CMK (cell line): ENCODE measurements at regions not wholly inside any gene's neighbourhood (a gene's known extent, or its start where the extent isn't known, plus 50 kb on each side); places are given as distances from the start of the nearest gene placed in this dataset.
"Not testable (repeated sequence)": the region's sequence is repeated elsewhere in the genome, so short reads cannot be mapped to it uniquely, and the experiment has no call there.

ENCODE experiments used
- DNase-seq: peaks from one replicate; pipeline ENCODE4 v3.0.0-alpha.2; 2010; ENCODE audit warnings: low read depth

DNA sequence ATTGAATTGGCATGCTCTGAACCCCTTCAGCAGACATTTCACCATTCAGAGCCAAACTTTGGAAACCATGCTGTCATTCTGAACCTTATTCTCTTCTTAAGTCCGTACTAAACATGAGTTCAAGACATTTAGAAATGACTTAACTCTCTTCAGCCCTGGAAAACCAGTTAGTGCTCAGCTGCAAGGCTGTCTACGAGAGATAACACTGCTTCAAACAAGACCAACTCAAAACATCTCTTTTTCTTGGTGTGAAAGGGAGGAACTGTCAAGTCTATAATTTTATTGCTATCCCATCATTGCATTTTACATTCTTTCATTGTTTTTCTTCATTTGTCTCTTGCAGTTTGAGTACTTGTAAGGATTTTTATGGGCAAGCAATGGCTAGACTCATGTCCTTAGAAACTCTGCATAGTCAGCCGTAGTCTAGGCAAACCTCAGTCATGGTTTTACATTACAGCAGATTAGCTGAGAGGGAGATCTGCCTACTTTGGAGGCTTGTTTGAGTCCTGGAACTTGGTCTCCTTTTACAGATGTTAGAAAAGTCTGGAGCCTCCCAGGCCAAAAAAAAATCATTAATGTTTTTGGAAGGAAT, 120.6 kb upstream of the JADE1 start:
- no peak for DNase-seq

DNA sequence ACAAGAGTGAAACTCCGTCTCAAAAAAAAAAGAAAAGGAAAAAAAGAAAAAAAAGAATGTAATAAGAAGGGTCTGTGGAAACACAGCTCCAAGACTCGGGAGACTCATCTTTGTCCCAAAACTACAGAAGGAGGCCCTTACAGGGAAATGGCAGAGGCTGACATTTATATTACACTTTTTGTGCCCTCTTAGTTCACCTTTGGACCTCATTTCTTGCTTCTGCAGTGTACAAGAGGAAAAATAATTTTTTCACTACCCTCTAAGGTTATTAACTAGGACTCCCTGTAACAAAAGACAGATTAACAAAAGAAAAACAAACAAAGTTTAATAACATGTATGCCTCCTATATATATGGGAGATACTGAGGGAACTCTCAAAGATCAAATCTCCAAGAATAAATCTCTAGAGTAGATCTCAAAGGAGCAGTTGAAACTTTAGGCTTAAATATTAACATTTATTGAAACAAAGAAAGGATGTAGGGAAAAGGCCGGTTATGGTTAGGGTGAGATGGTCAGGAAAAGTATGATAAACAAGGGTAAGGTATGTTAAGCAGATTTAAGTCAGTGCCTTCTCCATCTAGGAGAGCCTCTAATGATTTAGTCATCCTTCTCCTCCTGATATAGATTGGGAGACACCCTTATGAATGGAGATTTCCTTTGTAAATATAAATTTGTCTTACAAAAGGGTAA, 121.3 kb upstream of the JADE1 start:
- DNase-seq: no peak

DNA sequence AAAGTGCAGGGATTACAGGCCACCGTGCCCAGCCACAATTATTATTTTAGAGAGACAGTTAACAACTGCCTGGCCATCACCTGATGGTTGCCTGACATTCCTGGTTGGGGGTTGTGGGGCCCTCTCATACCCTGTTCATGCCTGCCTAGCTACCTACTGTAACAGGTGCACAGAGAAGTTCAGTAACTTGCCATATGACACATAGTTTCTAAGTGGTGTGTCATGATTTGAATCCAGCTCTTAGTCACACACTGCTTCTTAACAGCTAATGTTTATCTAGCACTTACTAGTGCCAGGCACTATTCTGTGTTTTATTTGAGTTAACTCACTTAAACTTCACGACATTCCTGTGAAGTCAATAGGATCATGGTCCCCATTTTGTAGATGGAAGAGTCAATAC, 122.7 kb upstream of the JADE1 start:
- DNase-seq: no peak

DNA sequence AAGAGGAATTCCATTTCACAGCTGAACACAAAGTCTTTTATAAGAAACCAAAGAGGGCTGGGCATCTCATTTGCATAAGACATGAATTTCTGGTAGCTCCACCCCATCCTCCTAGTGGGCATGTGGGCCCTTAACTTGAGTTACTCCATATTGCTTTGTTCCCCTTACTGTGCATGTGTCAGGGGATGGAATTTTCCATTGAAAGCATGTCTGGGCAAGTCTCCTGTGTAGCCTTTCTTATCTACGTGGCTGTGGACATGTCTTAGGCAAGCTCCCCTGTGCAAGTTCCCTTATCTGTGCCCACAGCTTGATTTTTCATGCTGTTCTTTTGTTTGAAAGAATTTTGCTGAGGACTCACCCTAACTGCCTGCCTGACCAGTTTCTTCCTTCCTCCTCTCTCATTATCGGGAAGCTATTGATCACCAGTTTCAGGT, 123.5 kb upstream of the JADE1 start:
- peak; percentile 70 for DNase-seq

DNA sequence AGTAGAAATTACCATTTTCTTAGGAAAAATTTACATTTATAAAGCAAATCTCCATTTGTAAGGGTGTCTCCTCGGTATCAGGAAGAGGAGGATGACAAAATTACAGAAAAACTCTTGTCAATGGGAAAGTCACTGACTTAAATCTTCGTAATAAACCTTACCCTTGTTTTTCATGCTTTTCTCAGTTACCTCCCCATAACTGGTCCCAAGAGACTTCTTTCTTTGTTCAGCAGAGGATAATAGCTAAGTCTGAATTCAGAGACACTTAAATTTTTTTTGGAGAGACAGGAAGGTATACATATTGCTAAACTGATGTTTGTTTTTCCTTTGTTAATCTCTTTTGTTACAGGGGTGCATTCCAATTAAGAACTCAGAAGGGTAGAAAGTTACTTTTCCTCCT, 125.5 kb upstream of the JADE1 start:
- no peak for DNase-seq

DNA sequence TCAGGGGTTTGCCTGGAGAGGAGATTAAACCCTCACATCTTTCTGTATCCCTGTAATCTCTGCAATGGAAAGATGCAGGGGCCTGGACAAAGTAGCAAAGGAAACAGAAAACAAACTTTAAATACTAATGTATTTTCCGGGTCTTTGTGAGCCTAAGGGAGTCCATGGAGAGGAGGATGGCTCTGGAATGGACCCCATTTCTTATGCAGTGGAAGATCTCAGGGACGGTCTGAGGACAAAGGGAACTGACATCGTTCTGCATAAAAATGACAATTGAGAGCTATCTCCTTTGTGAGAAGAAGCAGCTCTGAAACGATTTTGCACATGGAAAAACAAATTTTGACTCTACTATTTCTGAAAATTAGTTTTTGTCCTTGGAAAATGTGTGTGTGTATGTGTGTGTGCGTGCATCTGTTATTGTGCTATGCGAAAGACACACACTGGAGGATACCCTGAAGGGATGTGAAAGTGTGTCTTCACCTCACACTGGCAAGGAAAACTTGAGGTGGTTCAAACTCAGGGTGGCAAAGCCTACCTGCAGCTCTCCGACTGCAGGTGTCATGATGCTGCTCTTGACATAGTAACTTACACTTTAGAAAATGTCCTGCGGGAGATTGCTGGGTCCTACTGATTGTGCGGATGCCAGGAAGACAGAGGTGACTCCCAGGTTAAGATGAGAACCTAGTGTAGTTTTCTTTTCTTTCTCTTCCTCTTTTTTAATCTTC, 126.4 kb upstream of the JADE1 start:
- no peak for DNase-seq

DNA sequence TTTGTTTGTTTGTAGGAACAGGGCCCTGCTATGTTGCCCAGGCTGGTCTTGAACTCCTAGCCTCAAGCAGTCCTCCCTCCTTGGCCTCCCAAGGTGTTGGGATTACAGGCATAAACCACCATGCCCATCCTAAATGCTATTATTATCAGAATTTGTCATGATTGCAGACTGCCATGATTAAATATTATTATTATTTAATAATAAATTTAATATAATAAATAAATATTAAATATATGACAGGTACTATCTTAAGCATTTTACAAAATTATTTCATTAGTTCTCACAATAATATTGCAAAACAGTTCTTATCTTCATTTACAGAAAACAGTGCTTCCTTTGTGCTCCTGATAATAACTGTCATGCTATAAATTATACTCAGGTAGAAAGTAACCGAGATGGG, 133.4 kb upstream of the JADE1 start:
- no peak for DNase-seq

DNA sequence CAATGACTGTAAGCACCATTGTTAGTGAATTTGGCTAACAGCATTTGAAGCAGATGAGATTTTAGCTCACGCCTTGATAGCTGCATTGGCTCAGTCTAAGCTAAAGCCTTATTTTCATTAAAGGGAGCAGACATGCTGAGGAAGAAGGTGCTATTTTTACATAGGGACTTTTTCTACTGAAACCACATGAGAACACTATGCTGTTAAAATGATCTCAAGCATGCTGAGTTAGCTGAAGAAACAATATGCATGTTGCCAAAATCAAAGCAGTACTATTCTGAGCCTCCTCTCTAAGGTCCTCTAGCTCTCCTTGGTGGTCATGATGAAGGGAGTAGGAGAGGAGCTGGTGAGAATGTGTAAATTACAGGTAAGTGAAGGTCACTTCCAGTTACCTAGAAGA, 134.4 kb upstream of the JADE1 start:
- DNase-seq: no peak

DNA sequence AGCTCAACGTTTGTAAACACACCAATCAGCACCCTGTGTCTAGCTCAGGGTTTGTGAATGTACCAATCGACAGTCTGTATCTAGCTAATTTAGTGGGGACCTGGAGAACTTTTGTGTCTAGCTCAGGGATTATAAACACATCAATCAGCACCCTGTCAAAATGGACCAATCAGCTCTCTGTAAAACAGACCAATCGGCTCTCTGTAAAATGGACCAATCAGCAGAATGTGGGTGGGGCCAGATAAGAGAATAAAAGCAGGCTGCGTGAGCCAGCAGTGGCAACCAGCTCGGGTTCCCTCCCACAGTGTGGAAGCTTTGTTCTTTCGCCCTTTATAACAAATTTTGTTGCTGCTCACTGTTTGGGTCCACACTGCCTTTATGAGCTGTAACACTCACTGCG, 136.3 kb upstream of the JADE1 start:
- not testable (repeated sequence) for DNase-seq

DNA sequence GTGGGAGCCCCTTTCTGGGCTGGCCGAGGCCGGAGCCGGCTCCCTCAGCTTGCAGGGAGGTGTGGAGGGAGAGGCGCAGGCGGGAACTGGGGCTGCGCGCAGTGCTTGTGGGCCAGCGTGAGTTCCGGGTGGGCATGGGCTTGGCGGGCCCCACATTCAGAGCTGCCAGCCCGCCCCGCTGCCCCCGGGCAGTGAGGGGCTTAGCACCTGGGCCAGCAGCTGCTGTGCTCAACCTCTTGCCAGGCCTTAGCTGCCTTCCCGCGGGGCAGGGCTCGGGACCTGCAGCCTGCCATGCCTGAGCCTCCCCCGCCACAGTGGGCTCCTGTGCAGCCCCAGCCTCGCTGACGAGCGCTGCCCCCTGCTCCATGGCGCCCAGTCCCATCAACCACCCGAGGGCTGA, 136.9 kb upstream of the JADE1 start:
- not testable (repeated sequence) for DNase-seq

DNA sequence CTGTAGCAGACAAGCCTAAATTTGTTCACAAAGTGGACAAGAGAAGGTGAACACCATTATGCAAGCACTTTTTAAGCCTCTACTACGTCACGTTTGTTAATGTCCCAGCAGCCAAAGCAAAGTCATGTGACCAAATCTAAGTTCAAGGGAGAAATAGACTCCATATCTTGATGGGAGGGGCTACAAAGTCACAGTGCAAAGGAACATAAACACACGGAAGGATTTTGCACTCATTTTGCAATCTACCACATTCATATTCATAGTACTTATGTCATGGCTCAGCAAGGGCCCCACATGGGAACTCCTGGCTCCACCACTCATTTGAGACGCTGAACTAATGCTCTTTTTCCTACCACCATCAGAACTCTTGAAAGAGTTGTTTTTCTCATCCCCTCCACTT, 139.0 kb upstream of the JADE1 start:
- DNase-seq: no peak

DNA sequence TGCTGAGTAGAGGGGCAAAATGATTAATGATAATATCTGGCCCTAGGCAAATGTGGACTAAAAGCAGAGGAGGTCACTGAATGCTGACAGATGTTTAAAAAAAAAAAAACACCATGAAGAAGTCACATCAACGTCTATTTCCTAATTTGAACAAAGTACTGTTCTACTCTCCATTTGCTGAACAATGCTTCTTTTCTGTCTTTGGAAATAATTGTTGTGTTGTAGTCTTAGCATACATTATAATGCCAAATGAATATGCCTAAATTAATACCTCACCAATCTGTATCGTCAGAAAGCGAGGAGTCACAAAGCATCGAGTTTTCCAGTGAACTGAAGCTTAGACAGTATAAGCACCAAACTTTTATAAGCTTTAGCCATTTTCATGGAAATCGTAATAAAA, 140.9 kb upstream of the JADE1 start:
- DNase-seq: no peak

DNA sequence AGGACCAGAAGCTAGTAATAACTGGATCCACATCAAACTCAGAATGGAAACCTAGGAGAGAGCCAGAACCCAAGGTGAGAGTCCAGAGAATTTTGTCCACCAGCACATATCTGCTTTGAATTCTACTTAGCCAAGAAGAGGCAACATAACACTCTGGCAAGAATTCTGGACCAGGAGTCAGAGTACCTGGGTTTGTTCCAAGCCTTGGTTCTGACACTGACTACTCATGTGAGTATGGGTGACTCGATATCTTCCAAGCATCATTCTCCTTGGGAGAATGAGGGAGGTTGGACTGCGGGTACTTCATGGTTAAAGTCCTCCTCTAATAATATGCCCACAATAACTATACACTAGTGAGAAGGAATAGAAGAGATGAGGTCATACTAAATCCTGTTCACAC, 144.0 kb upstream of the JADE1 start:
- DNase-seq: no peak

DNA sequence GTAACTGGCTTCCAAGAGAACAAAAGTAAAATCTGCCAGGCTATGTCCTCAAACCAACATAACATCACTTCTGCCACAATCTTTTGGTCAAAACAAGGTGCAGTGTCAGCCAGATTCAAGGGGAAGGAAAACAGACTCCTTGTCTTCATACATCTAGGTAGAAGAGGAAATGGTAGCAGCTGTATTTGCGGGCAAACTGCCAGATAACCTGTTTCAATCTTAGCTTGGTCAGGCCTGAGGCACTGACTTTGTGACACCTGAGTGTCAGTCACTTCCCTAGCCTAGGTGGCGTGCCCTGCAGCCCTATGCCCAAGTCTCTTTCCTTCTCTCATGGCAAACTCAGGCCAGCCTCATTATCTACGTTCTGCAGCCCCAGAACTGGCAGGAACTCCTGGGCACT, 146.2 kb upstream of the JADE1 start:
- DNase-seq: no peak

DNA sequence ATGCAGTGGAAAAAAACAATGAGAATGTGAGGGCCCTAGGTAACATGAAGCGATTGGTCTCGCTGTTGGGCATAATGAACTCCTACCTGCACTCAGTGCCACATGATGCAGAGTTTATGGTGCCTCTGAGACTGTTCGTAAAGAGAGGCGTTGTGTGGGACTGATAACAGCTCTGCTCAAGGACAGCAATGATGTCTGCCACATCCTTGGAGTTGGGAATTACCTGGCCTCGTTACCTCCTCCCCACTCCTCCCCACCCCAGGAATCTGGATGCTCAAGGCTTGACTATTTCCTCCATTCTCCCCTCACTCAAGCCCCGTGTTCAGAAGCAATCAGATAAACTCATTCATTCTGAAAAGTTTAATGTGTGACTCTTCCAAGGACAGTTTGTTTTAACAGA, 148.0 kb upstream of the JADE1 start:
- DNase-seq: no peak

DNA sequence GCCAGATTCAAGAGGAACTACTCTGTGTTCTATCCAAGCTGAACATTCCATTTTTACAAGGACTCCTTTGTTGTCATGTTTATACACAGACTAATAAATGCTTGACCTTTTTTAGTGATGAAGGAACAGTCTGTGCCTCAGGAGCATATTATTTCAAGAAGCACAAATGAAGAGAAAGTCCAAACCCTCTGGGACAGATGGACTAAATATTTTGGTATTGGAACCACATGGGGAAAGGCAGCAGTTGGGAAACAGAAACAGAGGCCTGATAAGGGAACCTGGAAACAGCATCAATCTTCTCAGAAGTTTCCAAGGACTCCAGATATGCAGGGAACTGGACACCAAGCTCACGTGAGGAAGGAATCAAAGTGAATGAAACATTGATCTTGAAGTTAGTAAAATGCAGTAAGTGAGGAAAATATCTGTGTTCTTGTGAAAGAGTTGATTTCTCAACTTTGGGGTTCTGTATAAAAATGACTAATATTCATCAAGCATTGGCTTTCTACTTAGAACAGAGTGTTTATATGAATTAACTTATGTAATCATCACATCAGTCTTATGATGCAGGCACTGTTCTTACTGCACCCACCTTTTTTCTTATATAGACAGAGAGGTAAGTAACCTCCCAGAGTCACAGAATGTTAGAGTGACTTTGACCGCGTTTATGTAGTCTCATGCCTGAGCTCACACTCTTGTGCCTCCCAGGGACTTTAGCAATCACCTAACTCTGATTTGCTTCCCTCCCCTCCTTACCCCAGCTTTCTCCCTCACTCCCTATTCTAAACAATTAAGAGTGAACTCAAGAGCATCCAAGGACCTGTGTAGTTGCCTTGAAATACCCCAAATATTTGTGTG, 148.9 kb upstream of the JADE1 start:
- no peak for DNase-seq

DNA sequence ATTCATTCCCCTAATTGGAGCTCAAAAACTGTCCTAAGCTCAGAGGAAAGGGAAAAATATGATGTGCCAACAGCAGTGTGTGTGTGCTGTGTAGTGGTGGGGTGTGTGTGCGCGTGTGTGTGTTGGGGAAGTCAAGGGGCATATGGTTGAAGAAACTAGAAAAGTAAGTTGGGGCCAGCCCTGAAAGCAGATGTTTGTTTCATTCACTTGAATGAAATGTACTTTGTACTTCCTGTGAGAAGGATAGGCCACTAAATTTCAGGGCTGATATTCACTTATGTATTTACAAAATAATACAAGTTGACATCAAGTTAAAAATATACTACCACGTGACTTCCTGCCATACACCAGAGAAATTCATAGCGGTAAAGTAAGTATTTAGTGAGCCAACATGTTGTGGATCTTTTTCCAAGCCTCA, 151.3 kb upstream of the JADE1 start:
- no peak for DNase-seq

DNA sequence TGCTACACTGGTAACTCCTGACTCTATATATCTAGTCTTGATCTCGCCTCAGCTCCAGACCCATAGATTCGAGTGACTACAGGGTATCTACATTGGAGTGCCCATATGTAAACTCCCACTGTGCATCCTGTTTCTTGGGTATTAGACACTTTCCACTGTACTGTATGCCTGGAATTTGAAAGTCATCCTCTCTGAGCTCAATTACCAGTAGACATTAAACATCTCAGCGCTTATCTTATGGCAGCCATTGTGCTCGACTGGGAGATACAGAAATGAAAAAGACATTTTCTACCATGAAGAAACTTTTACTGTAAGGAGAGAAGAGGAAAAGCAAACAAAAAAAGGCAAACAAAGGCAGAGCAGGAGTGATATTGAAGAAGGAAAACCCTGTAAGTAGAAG, 151.9 kb upstream of the JADE1 start:
- DNase-seq: no peak

DNA sequence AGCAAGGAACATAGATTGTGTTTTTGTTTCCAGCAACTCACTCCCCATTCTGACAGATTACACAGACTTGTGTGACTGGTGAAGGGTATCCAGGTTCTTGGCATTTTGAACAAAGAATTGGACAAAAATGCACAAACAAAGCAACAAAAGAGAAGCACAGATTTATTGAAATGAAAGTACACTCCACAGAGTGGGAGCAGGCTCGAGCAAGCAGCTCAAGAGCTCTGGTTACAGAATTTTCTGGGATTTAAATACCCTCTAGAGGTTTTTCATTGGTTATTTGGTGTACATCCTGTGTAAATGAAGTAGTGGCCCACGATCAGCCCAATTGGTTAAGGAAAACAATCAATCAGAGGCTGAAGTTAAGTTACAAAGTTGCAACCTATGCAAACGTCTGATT, 155.0 kb upstream of the JADE1 start:
- DNase-seq: no peak

DNA sequence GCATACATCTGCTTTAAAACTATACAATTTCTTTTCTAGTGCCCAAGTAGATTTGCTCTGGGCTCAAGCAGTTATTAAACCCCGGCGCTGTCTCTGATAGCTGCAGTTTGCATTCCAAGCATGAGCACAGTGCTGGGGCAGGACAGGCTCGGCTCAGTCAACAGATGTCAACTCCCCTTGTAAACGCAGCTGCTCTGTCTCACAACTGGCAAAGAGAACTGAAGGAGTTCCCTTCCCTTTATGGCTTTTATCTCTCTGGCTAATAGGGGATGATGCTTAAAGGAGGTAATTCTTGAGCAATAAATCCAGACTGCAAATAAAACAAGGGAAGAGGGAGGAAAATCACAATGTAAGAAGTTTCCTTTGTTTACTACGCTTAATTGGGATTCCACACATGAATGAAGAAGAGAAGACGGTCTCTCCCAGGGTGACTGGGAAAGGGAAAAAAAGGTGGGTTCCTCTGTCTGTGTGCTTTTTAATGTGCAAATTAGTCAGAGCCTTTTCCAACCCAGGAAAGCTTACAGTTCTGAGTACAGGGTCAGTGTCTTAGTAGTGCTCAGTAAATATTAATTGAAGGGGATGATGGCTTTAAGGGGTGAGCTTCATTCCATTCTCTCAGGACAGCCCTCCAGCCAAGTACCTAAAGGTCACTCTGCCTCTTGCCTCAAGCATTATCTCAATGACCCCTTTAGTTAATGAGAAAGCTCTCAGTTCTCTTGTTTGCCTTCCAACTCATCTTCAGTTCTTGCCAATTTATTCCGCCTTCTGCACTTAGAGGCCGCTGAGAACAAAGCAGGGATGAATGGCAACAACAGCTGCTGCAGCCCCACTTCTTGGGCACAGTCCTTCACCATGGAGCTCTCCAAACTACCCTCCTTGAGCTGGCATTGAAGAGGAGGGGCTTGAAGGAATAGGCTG, 155.7 kb upstream of the JADE1 start:
- no peak for DNase-seq

DNA sequence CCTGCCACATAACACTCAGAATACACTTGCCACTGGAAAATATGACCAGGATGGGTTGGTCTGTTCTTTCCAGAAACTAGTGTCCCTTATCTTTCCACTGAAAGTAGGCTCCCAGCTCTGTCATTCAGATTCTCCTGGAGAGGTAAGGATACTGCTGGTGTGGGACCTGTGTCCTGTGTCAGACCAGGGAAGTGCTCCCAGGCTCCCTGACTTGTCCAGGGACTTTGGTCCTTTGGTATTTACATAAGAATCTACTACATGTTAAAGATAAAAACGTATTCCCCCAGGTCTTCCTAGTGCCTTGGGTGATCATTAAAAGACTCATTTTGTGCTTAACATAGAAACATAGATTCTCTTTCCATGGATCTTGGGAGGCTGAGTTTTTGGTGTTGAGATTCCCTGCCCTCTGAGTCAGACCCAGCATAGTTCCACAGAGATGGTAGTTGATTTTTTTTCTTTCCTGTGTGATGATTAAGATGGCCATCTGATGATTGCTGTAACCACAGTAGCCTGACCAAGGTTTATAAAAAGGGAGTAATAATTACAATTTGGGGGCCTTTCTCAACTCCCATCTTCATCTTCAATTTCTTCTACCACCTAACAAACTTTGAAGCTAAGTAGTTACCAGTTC, 159.8 kb upstream of the JADE1 start:
- no peak for DNase-seq
